Stimulated activated CD8-positive, alpha-beta memory T cell treated with anti-CD3 and anti-CD28 coated beads, Interleukin-7, amount 100 ng/mL, for 1 hour (primary cell): ENCODE measurements at regions not wholly inside any gene's neighbourhood (a gene's known extent, or its start where the extent isn't known, plus 50 kb on each side); places are given as distances from the start of the nearest gene placed in this dataset.

Experiments
- DNase-seq, 2 donors: peaks; one replicate each; pipeline ENCODE4 v3.0.0-alpha.2; 2020; ENCODE audit warnings: low read depth in 2 of 2

GRCh38 chr15:69530991-69531664 is 78.5 kb downstream of the RPLP1 start:
- DNase-seq, result no peak

GRCh38 chr15:69531665-69532027 is 79.0 kb downstream of the RPLP1 start:
- no peak for DNase-seq

- no peak for DNase-seq
Observed at GRCh38 chr15:69532066-69532465, 79.4 kb downstream of the RPLP1 start.

- no peak for DNase-seq
Observed at GRCh38 chr15:69532856-69533255, 80.2 kb downstream of the RPLP1 start.

- no peak for DNase-seq
Observed at GRCh38 chr15:69533522-69533921, 80.9 kb downstream of the RPLP1 start.

GRCh38 chr15:69535101-69535638 is 82.6 kb downstream of the RPLP1 start:
- no peak for DNase-seq

GRCh38 chr15:69535998-69536397 is 83.4 kb downstream of the RPLP1 start:
- no peak for DNase-seq

- no peak for DNase-seq
Observed at GRCh38 chr15:69536726-69537512, 84.3 kb downstream of the RPLP1 start.

GRCh38 chr15:69537901-69538300 is 85.3 kb downstream of the RPLP1 start:
- DNase-seq, result no peak

GRCh38 chr15:69538379-69538778 is 85.8 kb downstream of the RPLP1 start:
- no peak for DNase-seq

GRCh38 chr15:69539345-69539744 is 86.7 kb downstream of the RPLP1 start:
- DNase-seq, result no peak

GRCh38 chr15:69540622-69541021 is 88.0 kb downstream of the RPLP1 start:
- DNase-seq, result no peak

- no peak for DNase-seq
Observed at GRCh38 chr15:69542028-69542427, 89.4 kb downstream of the RPLP1 start.

GRCh38 chr15:69543681-69544364 is 91.2 kb downstream of the RPLP1 start:
- DNase-seq, result no peak

GRCh38 chr15:69544365-69545113 is 91.9 kb downstream of the RPLP1 start:
- DNase-seq, result no peak

GRCh38 chr15:69546182-69546581 is 93.6 kb downstream of the RPLP1 start:
- no peak for DNase-seq

- no peak for DNase-seq
Observed at GRCh38 chr15:69548395-69549180, 96.0 kb downstream of the RPLP1 start.

- no peak for DNase-seq
Observed at GRCh38 chr15:69551391-69552056, 98.9 kb downstream of the RPLP1 start.

GRCh38 chr15:69552057-69552815 is 99.6 kb downstream of the RPLP1 start:
- DNase-seq, result no peak

GRCh38 chr15:69553686-69554085 is 101.1 kb downstream of the RPLP1 start:
- DNase-seq, result no peak
